Bronchial epithelial cell (primary cell): ENCODE measurements at regions not wholly inside any gene's neighbourhood (a gene's known extent, or its start where the extent isn't known, plus 50 kb on each side); places are given as distances from the start of the nearest gene placed in this dataset.

Source experiments
- DNase-seq: peaks from one replicate; pipeline ENCODE4 v3.0.0-alpha.2; 2010; ENCODE audit warnings: low read depth
- FAIRE-seq: peaks from 2 replicates; lab custom pipeline; 2011; peaks lifted over from hg19 to GRCh38; lab: Jason Lieb, UNC
- H3K27me3 ChIP-seq: 2 replicates; pipeline ENCODE4 v1.5.1; 2011; ENCODE audit warnings: low read length; ENCODE audit not compliant: control insufficient read depth, insufficient read depth
- H3K36me3 ChIP-seq: 2 replicates; pipeline ENCODE4 v1.5.1; 2011; ENCODE audit warnings: low read length; ENCODE audit not compliant: control insufficient read depth, insufficient read depth
- H3K4me3 ChIP-seq: 2 replicates; pipeline ENCODE4 v1.5.1; 2011; ENCODE audit warnings: mild to moderate bottlenecking, low read depth, low read length, control low read depth
- CTCF ChIP-seq: IDR thresholded peaks from 2 replicates; pipeline ENCODE4 v1.5.1; 2011; ENCODE audit warnings: mild to moderate bottlenecking, moderate library complexity, low read length, control low read depth, inconsistent platforms; ENCODE audit not compliant: insufficient read depth, severe bottlenecking

DNA sequence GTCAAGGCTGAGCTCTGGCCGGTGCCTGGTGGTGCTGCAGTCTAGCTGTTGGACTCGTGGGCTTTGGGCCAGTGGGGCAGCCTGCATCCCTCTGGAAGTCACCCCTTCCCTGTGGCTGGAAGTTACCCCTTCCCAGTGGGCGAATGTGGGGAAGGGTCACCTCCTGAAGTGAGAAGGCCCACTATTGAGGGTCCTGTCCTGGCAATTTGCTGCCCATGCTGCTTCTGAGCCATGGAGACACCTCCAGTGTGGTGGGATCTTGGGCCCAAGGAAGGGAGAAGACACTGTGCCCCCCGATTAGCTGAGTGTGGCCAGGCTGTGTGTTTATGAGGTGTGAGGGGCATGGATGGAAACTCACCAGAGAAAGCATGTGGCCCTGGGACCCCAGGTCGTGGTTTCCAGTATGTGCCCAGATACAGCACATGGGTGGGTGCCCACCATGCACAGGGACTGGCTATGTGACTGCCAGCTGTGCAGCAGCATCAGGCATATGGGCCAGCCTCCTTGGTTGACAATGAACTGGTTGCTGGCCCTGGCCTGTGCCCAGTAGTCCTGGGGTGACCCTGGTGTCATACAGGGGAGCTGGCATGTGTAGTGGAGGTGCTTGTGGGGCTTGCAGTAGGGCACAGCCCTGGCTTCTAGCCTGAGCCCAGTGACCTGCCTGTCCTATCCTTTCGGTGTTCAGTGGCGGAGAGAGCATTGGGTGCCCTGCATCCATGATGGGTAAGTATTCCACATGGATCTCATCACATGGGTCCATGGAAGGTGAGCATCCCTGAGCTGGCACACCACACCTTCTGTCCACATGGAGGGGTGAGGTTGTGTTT is 221.2 kb downstream of the SNRPN start:
- TF ChIP-seq CTCF, result no peak
- DNase-seq (no peak), FAIRE-seq (peak; percentile 72)
- Histone ChIP-seq H3K36me3 (no peaks in the 10 kb centered on the region), H3K4me3 (no peak overlapping the region), H3K27me3 (no peaks in the 10 kb centered on the region)

GRCh38 chr15:25176616-25176923 is 221.8 kb downstream of the SNRPN start:
- no peak for TF ChIP-seq CTCF

GRCh38 chr15:25176991-25177954 is 222.5 kb downstream of the SNRPN start:
- Histone ChIP-seq H3K27me3 (no peaks in the 10 kb centered on the region), H3K36me3 (no peaks in the 10 kb centered on the region), H3K4me3 (no peak overlapping the region)
- no peak for TF ChIP-seq CTCF
- no peak for FAIRE-seq
- DNase-seq, result no peak

More at GRCh38 chr15:25176616-25176923, 221.8 kb downstream of the SNRPN start:
- FAIRE-seq (no peak), DNase-seq (no peak)
- Histone ChIP-seq H3K4me3 (no peak overlapping the region), H3K27me3 (no peaks in the 10 kb centered on the region), H3K36me3 (no peaks in the 10 kb centered on the region)

GRCh38 chr15:25177955-25178801 is 223.4 kb downstream of the SNRPN start:
- no peaks in the 10 kb centered on the region for H3K36me3 ChIP-seq
- DNase-seq, result no peak
- H3K4me3 ChIP-seq, result no peak overlapping the region
- TF ChIP-seq CTCF, result no peak
- FAIRE-seq, result no peak
- no peaks in the 10 kb centered on the region for H3K27me3 ChIP-seq

GRCh38 chr15:25178835-25179672 is 224.3 kb downstream of the SNRPN start:
- FAIRE-seq (no peak), DNase-seq (no peak)
- Histone ChIP-seq H3K27me3 (no peaks in the 10 kb centered on the region), H3K36me3 (no peaks in the 10 kb centered on the region), H3K4me3 (no peak overlapping the region)
- no peak for TF ChIP-seq CTCF
